ENCODE measurements at regions not wholly inside any gene's neighbourhood (a gene's known extent, or its start where the extent isn't known, plus 50 kb on each side); places are given as distances from the start of the nearest gene placed in this dataset.

GRCh38 chr6:16898640-16899396 lies 137.6 kb upstream of the ATXN1 start:
- TF ChIP-seq CTCF (IDR thresholded peaks at IDR 0.05) = no peak
- no peak for TF ChIP-seq POLR2AphosphoS5 (IDR thresholded peaks at IDR 0.05)
